ENCODE measurements at regions not wholly inside any gene's neighbourhood (a gene's known extent, or its start where the extent isn't known, plus 50 kb on each side); places are given as distances from the start of the nearest gene placed in this dataset.

DNA sequence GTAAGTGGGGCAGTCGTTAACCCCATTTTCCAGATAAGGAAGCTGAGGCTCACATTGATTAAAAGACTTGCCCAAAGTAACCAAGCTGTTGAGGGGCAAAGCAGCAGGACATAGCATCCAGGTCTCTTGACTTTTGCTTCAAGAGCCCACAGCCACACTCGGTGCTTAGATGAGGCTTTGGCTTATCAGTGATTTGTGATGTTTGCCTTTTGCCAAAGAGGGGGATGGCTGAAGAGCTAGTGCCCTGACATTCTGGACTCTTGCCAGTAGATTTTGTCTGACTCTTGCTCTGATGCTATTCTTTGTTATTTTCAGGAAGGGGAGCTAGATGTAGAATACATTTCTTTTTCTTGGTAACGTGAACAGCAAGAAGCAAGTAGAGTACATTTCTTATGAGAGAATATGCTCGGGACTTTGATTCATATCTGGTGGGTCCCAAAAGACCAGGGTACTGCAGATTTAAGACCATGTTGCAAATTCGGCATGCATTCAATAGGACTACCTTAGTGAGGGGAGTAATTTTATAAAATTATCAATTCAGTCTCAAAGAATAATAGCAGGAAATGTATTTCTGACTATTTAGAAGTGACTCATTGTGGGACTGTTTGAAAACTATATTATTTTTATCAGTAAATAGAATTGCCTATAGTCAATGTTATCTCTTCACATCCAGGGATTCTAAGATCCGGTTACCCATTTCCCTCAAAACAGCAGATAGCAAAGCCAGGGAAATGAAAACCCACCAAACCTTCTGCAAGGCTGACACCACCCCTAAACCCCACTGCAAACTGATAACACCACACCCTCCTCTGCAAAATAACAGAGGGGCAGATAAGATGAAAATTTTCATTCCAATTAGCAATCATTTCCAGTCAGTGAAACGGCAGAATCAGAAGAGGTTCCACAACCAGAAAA, 180.0 kb upstream of the BMPER start:
- TF ChIP-seq, protein P1, sequence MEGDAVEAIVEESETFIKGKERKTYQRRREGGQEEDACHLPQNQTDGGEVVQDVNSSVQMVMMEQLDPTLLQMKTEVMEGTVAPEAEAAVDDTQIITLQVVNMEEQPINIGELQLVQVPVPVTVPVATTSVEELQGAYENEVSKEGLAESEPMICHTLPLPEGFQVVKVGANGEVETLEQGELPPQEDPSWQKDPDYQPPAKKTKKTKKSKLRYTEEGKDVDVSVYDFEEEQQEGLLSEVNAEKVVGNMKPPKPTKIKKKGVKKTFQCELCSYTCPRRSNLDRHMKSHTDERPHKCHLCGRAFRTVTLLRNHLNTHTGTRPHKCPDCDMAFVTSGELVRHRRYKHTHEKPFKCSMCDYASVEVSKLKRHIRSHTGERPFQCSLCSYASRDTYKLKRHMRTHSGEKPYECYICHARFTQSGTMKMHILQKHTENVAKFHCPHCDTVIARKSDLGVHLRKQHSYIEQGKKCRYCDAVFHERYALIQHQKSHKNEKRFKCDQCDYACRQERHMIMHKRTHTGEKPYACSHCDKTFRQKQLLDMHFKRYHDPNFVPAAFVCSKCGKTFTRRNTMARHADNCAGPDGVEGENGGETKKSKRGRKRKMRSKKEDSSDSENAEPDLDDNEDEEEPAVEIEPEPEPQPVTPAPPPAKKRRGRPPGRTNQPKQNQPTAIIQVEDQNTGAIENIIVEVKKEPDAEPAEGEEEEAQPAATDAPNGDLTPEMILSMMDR (IDR thresholded peaks at IDR 0.05) = no peak
- TF ChIP-seq POLR2A (IDR thresholded peaks at IDR 0.05) = no peak

All from heart left ventricle (tissue), 13 donors.